HG03571 (cell line): ENCODE measurements at regions not wholly inside any gene's neighbourhood (a gene's known extent, or its start where the extent isn't known, plus 50 kb on each side); places are given as distances from the start of the nearest gene placed in this dataset.
A peak's percentile ranks its signal among the peaks of the same experiment; 100 is the strongest.
"Not testable (repeated sequence)": the region's sequence is repeated elsewhere in the genome, so short reads cannot be mapped to it uniquely, and the experiment has no call there.

Experiments used
- ATAC-seq: cut with Tn5 transposase; IDR thresholded peaks from one replicate; pipeline ENCODE4 v1.9.1; 2021; ENCODE audit not compliant: unreplicated experiment

DNA sequence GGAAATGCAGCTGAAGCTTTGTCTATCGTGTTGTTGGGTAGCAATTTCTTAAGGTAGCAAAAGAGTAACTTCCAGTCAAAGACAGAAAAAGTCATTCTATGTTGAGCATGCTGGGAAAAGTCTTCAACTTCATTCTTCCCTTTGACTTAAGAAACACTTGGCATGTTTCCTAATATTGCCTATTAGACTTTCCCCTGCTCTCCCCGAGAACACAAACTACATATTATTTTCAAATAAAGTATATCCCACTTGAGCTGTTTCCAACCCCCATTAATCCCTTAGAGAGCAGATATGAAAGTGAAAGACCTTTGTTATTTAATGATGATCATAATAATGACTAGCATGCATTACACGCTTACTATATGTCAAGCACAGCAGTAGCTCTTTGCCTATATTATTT, 136.0 kb upstream of the SPOPL start:
- no peak for ATAC-seq

DNA sequence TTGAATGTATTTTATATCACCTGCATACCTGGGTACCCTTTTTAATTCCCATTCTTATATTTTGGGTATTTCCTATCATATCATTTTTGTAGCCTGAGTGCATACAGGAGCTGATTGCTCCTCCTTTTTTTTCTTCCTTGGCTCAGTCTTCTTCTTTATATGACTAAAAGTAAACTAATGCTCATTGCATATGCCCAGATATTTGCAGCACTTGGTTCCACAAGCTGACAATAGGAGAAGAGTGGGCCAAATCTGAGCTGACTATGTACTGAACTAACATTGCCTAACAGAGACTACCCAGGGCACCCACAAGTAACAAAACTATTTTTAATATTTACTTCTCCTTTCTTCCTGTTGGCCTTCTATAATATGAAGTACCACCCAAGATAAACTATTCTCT, 131.7 kb upstream of the SPOPL start:
- no peak for ATAC-seq

DNA sequence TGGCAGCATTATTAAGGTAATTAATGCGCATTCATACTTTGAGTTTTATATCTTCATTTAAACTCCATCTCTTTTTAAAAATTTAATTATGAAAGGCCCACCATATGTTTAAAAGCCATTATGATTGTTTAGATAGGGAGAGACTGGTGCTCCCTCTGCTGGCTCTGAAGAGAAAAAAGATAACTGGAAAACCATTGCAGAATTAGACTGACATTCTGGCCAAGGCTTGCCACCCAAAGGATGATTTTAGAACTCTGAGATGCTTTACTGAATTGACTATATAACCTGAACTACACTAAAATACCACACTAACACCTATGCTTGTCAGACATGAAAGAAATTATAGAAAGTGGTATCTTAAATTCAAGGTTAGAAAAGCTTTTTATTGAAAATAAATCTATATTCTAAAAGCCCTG, 127.6 kb upstream of the SPOPL start:
- ATAC-seq = peak; percentile 68

DNA sequence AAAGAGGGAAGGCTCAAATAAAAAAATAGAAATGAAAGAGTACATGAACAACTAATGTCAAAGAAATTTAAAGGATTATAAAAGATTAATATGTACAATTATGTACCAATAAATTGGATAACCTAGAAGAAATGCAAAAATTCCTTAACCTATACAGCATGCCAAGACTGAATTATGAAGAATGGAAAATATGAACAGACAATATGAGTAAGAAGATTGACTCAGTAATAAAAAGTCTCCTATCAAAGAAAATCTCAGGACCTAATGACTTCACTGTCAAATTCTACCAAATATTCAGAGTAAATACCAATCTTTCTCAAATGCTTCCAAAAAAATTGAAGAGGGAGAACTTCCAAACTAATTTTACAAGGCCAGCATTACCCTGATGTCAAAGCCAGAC, 120.2 kb upstream of the SPOPL start:
- no peak for ATAC-seq

DNA sequence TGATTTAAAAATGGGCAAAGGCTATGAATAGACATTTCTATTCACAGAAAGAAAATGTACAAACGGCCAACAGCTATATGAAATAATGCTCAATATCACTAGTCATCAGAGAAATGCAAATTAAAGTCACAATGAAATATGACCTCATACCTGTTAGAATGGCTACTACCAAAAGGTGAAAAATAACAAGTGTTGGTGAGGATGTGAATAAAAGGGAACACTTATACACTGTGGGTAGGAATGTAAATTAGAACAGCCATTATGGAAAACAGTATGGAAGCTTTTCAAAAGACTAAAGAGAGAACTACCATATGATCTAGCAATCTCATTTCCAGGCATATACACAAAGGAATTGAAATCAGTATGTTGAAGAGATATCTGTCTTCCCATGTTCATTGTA, 118.9 kb upstream of the SPOPL start:
- ATAC-seq = no peak

DNA sequence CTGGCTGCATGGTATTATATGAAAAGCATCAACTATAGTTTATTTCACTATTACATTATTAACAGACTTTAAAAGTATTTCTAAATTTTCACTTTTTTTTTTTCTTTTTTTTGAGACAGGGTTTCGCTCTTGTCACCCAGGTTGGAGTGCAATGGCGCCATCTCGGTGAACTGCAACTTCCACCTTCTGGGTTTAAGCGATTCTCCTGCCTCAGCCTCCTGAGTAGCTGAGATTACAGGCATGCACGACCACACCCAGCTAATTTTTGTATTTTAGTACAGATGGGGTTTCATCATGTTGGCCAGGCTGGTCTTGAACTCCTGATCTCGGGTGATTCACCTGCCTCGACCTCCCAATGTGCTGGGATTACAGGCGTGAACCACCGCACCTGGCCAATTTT, 115.4 kb upstream of the SPOPL start:
- ATAC-seq = not testable (repeated sequence)

DNA sequence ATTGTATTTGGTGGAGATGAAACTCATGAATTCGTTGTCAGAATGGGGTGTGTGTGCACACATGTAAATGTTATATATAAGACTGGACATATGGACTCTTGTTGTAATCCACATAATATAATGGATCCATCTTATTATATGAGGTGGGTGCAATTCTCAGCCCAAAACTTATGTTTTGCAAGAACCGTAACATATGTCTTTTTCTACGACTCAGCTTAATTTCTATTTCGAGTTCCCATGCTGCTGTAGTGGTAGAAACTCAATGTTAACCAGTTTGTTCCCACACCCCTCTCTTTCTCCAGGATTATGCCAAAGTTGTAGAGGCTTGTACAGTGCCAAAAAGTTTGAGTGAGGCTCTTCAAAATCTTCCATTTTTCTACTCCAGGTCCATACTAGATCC, 112.5 kb upstream of the SPOPL start:
- no peak for ATAC-seq

DNA sequence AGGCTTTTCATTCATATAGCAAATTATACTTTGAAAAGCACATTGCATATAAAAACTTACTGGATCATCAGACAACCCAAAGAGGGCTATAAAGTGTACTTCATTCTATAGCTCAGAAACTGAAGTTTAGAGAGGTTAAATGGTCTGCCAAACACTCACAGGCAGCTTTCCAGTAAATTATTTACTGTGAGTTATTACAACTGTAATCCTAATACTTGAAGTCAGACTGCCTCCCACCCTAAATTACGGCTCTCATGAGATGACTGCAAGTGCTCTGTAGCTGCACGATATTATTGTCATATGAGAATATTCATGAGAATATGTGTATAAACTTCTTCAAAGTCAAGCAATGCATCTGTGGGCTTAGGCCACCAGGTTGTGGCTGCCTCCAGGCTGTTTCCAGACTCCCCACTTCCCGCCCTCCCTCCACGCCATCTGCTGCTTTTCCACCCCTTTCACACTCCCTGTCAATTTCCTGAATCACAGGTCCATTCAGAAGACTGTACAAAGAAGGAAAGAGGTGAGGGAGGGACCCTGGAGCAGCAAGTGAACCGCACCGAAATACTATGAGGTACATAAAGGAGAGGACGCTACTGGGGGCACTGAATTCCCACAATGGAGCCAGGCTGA, 111.1 kb upstream of the SPOPL start:
- ATAC-seq = no peak

DNA sequence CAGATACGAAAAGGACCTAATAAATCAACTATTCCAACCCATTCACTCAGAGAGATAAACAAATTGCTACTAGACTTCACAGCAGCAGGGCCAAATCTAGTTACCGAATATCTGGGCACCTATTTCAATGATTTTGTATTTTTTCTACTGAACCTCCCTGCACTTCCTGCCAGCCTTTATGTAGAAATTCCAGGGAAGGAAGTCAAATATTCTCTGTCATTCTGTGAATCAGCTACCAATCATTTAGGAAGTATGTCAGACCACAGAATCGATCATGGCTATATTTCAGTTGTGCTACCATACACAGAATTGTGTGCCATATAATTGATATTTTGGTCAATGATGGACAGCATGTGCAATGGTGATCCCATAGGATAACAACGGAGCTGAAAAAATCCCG, 109.6 kb upstream of the SPOPL start:
- no peak for ATAC-seq

DNA sequence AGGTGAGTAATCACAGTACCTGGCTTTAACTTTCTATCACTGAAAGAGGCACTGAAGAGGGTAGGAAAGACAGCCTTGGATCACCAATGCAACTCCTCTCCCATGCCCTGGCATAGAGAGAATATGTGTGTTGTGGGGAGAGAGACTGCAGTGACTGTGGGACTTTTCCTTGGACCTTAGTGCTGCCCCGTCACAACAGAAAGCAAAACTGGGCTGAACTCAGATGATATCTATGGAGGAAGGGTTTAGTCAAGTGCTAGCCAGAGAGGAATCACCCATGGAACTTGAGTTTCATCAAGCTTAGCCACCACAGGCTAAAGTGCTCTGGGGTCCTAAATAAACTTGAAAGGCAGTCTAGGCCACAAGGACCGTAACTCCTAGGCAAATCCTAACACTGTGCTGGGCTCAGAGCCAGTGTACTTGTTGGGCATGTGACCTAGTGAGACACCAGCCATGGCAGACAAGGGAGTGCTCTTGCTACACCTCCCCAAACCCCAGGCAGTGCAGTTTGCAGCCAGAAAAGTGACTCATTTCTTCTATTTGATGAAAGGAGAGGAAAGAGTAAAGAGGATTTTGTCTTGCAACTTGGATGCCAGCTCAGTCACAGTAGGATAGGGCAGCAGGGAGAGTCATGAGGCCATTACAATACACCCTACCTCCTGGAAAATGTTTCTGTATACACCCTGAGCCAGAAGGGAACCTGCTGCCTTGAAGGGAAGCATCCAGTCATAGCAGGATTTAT, 105.8 kb upstream of the SPOPL start:
- no peak for ATAC-seq

DNA sequence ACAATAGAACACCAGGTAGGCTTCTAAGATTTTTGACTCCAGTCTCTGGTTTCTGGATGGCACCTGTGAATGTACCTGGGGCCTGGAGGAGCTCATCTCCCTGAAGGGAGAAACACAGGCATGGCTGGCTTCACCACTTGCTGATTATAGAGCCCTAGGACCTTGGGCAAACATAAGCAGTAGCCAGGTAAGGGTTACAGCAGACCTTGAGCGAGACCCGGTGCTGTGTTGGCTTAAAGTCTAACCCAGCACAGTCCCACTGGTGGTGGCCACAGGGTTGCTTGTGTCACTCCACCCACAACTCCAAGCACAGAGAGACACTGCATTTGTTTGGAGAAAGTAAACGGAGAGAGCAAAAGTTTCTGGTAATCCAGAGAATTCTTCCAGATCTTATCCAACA, 104.7 kb upstream of the SPOPL start:
- ATAC-seq = no peak

DNA sequence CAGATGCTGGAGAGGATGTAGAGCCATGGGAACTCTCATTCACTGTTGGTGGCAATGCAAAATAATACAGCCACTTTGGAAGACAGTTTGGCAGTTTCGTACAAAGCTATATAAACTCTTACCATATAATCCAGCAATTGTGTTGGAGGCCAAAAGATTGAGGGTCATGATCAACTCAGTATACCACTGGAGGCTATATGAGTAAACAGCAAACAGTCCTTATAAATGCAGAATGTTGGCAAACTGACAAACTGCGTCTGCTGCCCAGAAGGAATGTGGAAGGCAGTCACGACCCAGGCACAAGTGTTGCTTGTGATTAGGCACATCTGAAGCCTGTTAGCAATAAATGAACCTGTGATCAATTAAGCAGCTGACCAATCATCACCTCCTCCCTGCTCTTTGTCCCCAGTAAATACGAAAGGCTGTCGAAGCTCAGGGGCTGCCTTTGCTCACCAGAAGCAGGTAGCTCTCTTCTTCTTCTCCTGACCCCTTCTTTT, 98.1 kb upstream of the SPOPL start:
- no peak for ATAC-seq

DNA sequence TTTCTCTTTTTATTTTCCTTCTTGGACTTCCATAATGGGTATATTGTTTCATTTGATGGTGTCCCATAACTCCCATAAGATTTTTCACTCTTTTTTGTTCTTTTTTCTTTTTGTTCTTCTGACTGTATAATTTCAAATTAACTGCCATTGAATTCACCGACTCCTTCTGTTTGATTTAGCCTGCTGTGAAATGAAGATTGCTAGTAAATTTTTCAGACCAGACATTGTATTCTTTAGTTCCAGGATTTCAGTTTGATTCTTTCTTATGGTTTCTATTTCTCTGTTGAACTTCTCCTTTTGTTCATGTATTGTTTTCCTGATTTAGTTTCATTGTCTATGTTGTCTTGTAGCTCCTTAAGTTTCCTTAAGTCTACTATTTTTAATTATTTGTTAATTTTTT, 87.6 kb upstream of the SPOPL start:
- no peak for ATAC-seq

DNA sequence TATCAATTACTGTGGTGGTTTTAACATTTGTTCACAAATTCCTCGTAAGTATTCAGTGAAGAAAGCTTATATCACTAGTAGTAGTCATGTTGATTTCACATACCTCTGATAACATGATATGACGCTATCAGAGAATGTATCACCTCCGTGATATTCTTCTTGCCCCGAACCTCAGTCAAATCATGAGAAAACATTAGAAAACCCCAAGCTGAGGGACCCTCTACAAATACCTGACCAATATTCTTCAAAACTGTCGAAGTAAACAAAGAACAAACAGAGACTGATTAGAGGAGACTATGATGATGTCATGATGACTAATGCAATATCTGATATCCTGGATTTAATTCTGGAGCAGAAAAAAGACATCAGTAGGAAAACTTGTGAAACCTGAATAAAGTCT, 85.6 kb upstream of the SPOPL start:
- no peak for ATAC-seq

DNA sequence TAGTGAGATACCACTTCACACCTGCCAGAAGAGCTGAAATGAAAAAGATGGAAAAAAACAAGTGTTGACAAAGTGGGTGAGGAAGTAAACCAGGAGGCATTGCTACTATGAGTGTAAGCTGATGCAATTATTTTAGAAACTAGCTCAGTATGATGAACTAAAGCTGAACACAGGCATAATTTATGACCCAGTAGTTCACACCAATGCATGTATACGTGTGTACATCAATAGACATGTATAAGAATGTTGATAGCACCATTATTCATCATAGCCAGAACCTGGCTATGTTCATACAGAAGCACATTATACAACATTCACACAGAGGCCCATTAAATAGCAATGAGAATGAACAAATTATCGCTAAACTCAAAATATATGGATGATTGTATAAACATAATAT, 83.1 kb upstream of the SPOPL start:
- no peak for ATAC-seq

DNA sequence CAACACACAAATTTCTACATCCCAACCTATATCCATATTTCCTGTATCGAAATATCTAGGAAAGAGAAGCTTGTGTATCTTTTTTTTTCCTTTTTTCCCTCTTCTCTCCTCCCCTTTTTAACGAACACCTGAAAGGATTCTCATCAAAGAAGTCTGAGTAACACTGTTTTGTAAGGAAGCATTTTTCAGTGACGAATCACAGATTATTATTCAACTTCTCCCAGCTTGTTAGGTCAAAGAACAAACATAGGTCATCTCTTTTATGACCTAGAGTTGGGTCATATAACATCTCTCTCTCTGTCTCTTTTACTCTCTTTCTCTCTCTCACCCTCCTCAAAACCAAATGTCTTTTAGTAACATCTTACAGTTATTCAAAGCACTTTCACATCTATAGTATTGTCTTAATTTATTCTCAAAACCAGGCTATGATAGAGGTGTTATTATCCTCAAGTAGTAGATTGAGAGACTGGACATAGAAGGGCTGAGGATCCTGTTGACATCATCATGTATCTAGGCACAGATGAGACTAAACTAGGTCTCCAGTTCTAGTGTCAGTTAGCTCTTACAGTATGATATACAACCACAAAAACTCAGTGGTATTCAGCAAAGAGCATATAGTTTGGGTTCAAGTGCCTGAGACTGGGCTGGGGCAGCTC, 80.1 kb upstream of the SPOPL start:
- ATAC-seq = no peak

DNA sequence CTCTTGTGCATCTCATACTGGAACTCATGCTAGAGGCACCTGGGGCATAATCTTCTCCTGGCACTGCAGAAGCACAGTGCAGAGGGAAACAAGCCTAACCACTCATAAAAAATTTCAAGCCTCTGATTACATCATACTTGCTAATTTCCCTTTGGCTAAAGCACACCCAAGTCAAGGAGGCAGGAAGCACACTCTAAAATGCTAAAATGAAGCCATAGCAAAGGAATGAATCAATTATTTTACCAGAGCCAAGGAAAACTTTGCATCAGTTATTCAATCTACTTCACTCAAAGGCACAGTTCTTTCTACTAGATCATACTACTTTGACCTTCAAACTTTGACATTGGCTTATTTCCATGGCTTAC, 79.6 kb upstream of the SPOPL start:
- ATAC-seq = no peak

DNA sequence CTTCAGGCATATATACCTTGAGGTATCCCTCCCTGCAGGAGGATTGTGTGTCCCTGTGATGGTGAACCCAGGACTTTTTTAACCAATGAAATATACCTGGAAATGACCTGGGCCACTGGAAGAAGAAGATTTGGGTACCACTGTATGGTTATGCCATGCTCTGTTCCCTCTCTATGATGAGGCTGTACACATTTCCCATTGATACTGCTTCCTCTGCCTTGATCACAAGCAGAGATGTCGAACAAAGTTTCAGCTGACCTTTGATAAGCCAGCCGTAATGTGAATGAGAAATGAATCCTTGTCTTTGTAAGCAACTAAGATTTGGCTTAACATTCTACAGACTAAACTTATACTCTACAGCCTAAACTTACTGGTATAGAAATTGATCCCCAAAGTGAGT, 78.4 kb upstream of the SPOPL start:
- no peak for ATAC-seq

DNA sequence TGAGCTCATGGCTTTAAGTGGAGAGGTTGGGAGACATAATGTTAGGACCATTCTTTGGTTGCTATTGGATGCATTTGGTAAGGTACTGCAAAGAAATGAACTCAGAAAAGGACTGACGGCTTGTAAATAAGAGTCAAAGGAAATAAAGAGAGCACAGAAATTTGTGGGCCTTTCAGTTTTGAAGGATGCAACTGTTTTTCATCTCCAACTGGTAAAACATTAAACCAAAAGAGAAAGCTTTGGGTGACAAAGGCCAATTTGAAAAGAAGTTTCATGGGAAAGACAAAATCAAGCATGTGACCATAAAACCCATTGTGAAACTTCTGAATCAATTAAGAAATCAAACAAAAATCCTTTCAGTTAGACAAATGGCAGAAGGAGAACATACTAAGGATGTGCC, 77.8 kb upstream of the SPOPL start:
- ATAC-seq = no peak

DNA sequence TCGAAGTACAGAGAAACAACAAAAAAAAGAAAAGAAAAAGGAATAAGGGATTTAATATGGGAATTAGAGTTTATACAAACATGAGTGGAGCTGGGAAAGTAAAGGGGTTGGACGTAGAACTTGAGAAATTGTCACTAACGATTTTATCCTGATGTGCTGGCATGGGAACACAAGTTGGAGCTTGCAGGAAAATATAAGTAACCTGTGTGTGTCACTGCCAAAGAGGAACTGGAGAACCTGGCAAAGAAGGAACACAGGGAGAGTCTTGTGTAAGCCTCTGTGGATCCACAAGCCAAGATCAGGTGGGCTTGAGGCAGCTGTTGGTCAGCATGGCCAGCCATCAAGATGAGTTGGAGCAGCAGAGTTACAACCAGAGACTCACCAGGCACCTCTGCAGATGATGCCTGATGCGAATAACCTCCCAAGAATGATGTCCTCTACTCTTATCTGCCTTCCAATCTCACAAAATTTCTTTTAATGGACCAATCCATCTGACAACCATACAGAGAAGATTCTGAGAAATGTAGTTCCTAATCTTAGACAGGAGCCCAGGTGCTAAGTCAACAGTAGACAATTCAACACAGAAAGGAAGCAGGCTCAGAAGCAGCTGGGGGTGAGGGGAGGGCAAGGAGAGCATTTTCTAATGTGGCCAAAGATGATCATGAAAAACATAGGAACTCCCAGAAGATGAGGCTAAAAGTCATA, 77.0 kb upstream of the SPOPL start:
- no peak for ATAC-seq

DNA sequence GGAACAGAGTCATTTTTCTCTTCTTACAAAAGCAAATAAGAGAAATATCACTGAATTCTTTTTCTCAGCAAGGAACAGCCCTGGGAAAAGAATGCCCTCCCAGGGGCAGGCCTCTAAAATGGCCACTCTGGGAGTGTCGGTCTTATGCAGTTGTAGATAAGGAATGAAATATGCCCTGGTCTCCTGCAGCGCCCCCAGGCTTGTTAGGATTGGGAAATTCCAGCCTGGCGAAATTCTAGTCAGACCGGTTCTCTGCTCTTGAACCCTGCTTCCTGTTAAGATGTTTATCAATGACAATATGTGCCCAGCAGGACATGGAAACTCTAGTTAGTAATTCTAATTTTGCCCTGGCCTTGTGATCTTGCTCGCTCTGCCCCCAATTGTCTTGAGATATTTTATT, 75.5 kb upstream of the SPOPL start:
- ATAC-seq = not testable (repeated sequence)
